ENCODE measurements at regions not wholly inside any gene's neighbourhood (a gene's known extent, or its start where the extent isn't known, plus 50 kb on each side); places are given as distances from the start of the nearest gene placed in this dataset.

- dilution Hi-C loops (cut with MboI; ENCODE audit: extremely low pct_ligation_motif_present, low sequenced_read_pairs) (no loop called here), intact Hi-C loops (cut with micrococcal nuclease) (no loop called here)
- Histone ChIP-seq H3K4me2 (ENCODE audit: insufficient read depth, low read length) (no peak overlapping the region), H3K79me2 (ENCODE audit: control insufficient read depth, insufficient read depth, low read length) (no peaks in the 10 kb centered on the region), H3K9me1 (replicated peaks; ENCODE audit: control insufficient read depth, extremely low read depth, insufficient read depth, low read length) (no peaks in the 10 kb centered on the region), H3K27ac (ENCODE audit: insufficient read depth, low read depth, low read length) (no peak overlapping the region), H3K9ac (replicated peaks; ENCODE audit: extremely low read depth, insufficient read depth, low read length) (no peak overlapping the region), H4K20me1 (replicated peaks; ENCODE audit: control insufficient read depth, extremely low read depth, insufficient read depth, low read length) (no peaks in the 10 kb centered on the region), H3K36me3 (ENCODE audit: control insufficient read depth in 2 of 2, extremely low read depth in 1 of 2, insufficient read depth in 2 of 2, low read length in 2 of 2) (no peaks in the 10 kb centered on the region), H2AFZ (ENCODE audit: low read depth, low read length) (no peak overlapping the region), H3K4me3 (replicated peaks in 1 of 3; ENCODE audit: insufficient read depth in 1 of 3, low read depth in 1 of 3, low read length in 3 of 3) (no peak overlapping the region), H3K4me1 (ENCODE audit: control insufficient read depth, extremely low read depth, insufficient read depth, low read length) (peaks cover 12% of the 10 kb centered on the region), H3K9me3 (replicated peaks; ENCODE audit: control insufficient read depth, insufficient read depth, low read length) (no peaks in the 10 kb centered on the region), H3K27me3 (ENCODE audit: control insufficient read depth in 2 of 2, insufficient read depth in 2 of 2, low read length in 2 of 2) (no peaks in the 10 kb centered on the region)
- ChIA-PET POLR2A (no interaction called here), CTCF (no interaction called here)
- no peak for TF ChIP-seq GATA2 (IDR thresholded peaks at IDR 0.05; ENCODE audit: insufficient read depth, insufficient read length, low read depth, low read length)
- no peak for DNase-seq (ENCODE audit: low read depth, low spot score)
- no TSS peak for BruUV-seq (replicated peaks)
- FAIRE-seq: no peak
These were observed 97.3 kb upstream of the FBN2 start for GRCh38 chr5:128635379-128635778.

GRCh38 chr5:128636361-128636760 lies 98.3 kb upstream of the FBN2 start:
- no peak for DNase-seq (ENCODE audit: low read depth, low spot score)
- POLR2A ChIA-PET: no interaction called here
- Histone ChIP-seq H3K4me1 (ENCODE audit: control insufficient read depth, extremely low read depth, insufficient read depth, low read length) (peaks cover 12% of the 10 kb centered on the region), H3K36me3 (ENCODE audit: control insufficient read depth in 2 of 2, extremely low read depth in 1 of 2, insufficient read depth in 2 of 2, low read length in 2 of 2) (no peaks in the 10 kb centered on the region), H3K27ac (ENCODE audit: insufficient read depth, low read depth, low read length) (no peak overlapping the region), H3K79me2 (ENCODE audit: control insufficient read depth, insufficient read depth, low read length) (no peaks in the 10 kb centered on the region), H3K9me1 (replicated peaks; ENCODE audit: control insufficient read depth, extremely low read depth, insufficient read depth, low read length) (no peaks in the 10 kb centered on the region), H4K20me1 (replicated peaks; ENCODE audit: control insufficient read depth, extremely low read depth, insufficient read depth, low read length) (no peaks in the 10 kb centered on the region), H3K9ac (replicated peaks; ENCODE audit: extremely low read depth, insufficient read depth, low read length) (no peak overlapping the region), H3K4me3 (replicated peaks in 1 of 3; ENCODE audit: insufficient read depth in 1 of 3, low read depth in 1 of 3, low read length in 3 of 3) (no peak overlapping the region), H3K27me3 (ENCODE audit: control insufficient read depth in 2 of 2, insufficient read depth in 2 of 2, low read length in 2 of 2) (no peaks in the 10 kb centered on the region), H3K4me2 (ENCODE audit: insufficient read depth, low read length) (no peak overlapping the region), H2AFZ (ENCODE audit: low read depth, low read length) (no peak overlapping the region), H3K9me3 (replicated peaks; ENCODE audit: control insufficient read depth, insufficient read depth, low read length) (no peaks in the 10 kb centered on the region)
- CTCF ChIA-PET: no interaction called here
- intact Hi-C loops (cut with micrococcal nuclease) (no loop called here), dilution Hi-C loops (cut with MboI; ENCODE audit: extremely low pct_ligation_motif_present, low sequenced_read_pairs) (no loop called here)
- TF ChIP-seq POLR2A (IDR thresholded peaks at IDR 0.05; ENCODE audit: low read depth, low read length) (no peak), MYC (IDR thresholded peaks at IDR 0.05; ENCODE audit: low read depth, low read length) (no peak), GATA2 (IDR thresholded peaks at IDR 0.05; ENCODE audit: insufficient read depth, insufficient read length, low read depth, low read length) (no peak), FOS (IDR thresholded peaks at IDR 0.05; ENCODE audit: borderline replicate concordance, insufficient read depth, low read length) (no peak), JUN (IDR thresholded peaks at IDR 0.05; ENCODE audit: borderline replicate concordance, insufficient read depth, insufficient read length, low read depth) (no peak), EZH2 (IDR thresholded peaks at IDR 0.05; ENCODE audit: borderline replicate concordance, low read depth, low read length, severe bottlenecking) (no peak), MAX (IDR thresholded peaks at IDR 0.05; ENCODE audit: insufficient read depth, insufficient read length) (no peak), CTCF (IDR thresholded peaks at IDR 0.05; ENCODE audit: extremely low read depth in 1 of 2, insufficient read depth in 1 of 2, low read depth in 1 of 2, low read length in 2 of 2) (no peak), POLR2AphosphoS5 (IDR thresholded peaks at IDR 0.05; ENCODE audit: insufficient read depth, low read depth, low read length) (no peak)
- no peak for FAIRE-seq
- BruUV-seq (replicated peaks): no TSS peak

All from endothelial cell of umbilical vein (primary cell).